ENCODE measurements at regions not wholly inside any gene's neighbourhood (a gene's known extent, or its start where the extent isn't known, plus 50 kb on each side); places are given as distances from the start of the nearest gene placed in this dataset.

- Mint-ChIP-seq H3K4me3 (no peak overlapping the region), H3K27me3 (ENCODE audit: low read depth) (no peaks in the 10 kb centered on the region), H3K36me3 (ENCODE audit: insufficient read depth) (no peaks in the 10 kb centered on the region), H3K4me1 (ENCODE audit: low read depth) (no peaks in the 10 kb centered on the region), H3K9me3 (peaks cover 18% of the 10 kb centered on the region)
- DNase-seq (no peak), ATAC-seq (no peak)
Measured at GRCh38 chr4:12172198-12172973, 743.7 kb upstream of the HS3ST1 start.

GRCh38 chr4:12170308-12170707, 741.6 kb upstream of the HS3ST1 start:
- DNase-seq (no peak), ATAC-seq (no peak)
- H3K36me3 Mint-ChIP-seq (ENCODE audit: insufficient read depth): no peaks in the 10 kb centered on the region
- H3K4me1 Mint-ChIP-seq (ENCODE audit: low read depth): no peaks in the 10 kb centered on the region
- H3K4me3 Mint-ChIP-seq: no peak overlapping the region
- H3K27me3 Mint-ChIP-seq (ENCODE audit: low read depth): no peaks in the 10 kb centered on the region
- H3K9me3 Mint-ChIP-seq: peaks cover 16% of the 10 kb centered on the region

DNA sequence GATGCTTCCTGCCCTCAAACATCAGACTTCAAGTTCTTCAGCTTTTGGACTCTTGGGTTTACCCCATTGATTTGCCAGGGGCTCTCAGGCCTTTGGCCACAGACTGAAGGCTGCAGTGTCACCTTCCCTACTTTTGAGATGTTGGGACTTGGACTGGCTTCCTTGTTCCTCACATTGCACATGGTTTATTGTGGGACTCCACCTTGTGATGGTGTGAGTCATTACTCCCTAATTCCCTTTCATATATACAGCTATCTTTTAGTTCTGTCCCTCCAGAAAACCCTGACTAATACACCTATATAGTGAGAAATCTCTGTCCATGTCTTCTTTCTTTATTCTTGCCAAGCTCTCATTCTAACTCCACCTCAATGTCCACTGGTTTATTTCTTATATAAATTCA, 736.9 kb upstream of the HS3ST1 start:
- ATAC-seq (no peak), DNase-seq (no peak)
- Mint-ChIP-seq H3K27me3 (ENCODE audit: low read depth) (no peaks in the 10 kb centered on the region), H3K4me3 (no peak overlapping the region), H3K9me3 (peaks cover 10% of the 10 kb centered on the region), H3K36me3 (ENCODE audit: insufficient read depth) (no peaks in the 10 kb centered on the region), H3K4me1 (ENCODE audit: low read depth) (no peaks in the 10 kb centered on the region)

DNA sequence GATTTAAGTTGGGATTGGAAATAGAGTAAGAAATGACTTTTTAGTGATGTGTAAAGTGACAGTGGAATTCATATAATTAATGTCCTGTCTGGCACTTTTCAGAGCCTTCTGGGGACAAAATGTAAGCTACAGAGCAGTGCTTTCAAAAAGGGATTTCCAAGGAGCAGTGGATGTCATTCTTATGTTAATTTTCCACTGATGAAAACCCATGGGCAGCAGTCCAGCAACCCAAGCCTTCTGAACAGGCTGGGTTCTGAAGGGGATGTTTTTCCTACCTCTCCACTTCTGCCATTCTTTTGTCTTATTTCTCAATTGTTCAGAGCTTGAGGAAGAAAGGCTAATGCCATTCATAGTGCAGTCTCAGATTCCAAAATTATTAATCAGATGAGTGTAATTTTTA, 717.6 kb upstream of the HS3ST1 start:
- H3K36me3 Mint-ChIP-seq (ENCODE audit: insufficient read depth): no peaks in the 10 kb centered on the region
- H3K4me3 Mint-ChIP-seq: no peak overlapping the region
- ATAC-seq (no peak), DNase-seq (no peak)
- no peaks in the 10 kb centered on the region for H3K27me3 Mint-ChIP-seq (ENCODE audit: low read depth)
- H3K9me3 Mint-ChIP-seq: peaks cover 19% of the 10 kb centered on the region
- no peaks in the 10 kb centered on the region for H3K4me1 Mint-ChIP-seq (ENCODE audit: low read depth)

GRCh38 chr4:12145768-12146167, 717.1 kb upstream of the HS3ST1 start:
- Mint-ChIP-seq H3K9me3 (peaks cover 14% of the 10 kb centered on the region), H3K4me3 (no peak overlapping the region), H3K36me3 (ENCODE audit: insufficient read depth) (no peaks in the 10 kb centered on the region), H3K27me3 (ENCODE audit: low read depth) (no peaks in the 10 kb centered on the region), H3K4me1 (ENCODE audit: low read depth) (no peaks in the 10 kb centered on the region)
- ATAC-seq (no peak), DNase-seq (no peak)

- ATAC-seq (no peak), DNase-seq (no peak)
- Mint-ChIP-seq H3K9me3 (peaks cover 11% of the 10 kb centered on the region), H3K27me3 (ENCODE audit: low read depth) (no peaks in the 10 kb centered on the region), H3K36me3 (ENCODE audit: insufficient read depth) (no peaks in the 10 kb centered on the region), H3K4me3 (no peak overlapping the region), H3K4me1 (ENCODE audit: low read depth) (no peaks in the 10 kb centered on the region)
Measured at GRCh38 chr4:12145106-12145505, 716.4 kb upstream of the HS3ST1 start.

- DNase-seq: no peak
- Mint-ChIP-seq H3K4me3 (no peak overlapping the region), H3K27me3 (ENCODE audit: low read depth) (no peaks in the 10 kb centered on the region), H3K4me1 (ENCODE audit: low read depth) (no peaks in the 10 kb centered on the region), H3K36me3 (ENCODE audit: insufficient read depth) (no peaks in the 10 kb centered on the region), H3K9me3 (peaks cover 6% of the 10 kb centered on the region)
- no peak for ATAC-seq
Measured at GRCh38 chr4:12144051-12144450, 715.4 kb upstream of the HS3ST1 start.

DNA sequence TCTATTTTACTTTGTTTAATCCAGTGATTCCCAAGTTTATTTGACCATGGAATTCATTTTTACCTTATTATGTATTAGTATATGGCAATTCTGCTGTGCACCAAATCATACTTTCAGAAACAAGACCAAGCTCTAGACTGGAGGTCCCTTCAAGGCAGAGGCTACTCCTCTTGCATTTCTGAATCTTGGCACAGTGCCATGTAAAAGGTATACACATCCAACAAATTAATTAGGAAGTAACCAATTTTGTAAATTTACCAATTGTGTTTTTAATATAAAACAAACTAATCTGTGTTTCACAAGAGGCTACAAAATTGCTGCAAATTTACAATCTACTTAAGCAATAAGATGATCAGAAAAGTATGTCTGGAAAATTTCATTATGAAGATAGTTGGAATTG, 712.2 kb upstream of the HS3ST1 start:
- Mint-ChIP-seq H3K4me1 (ENCODE audit: low read depth) (no peaks in the 10 kb centered on the region), H3K4me3 (no peak overlapping the region), H3K36me3 (ENCODE audit: insufficient read depth) (no peaks in the 10 kb centered on the region), H3K27me3 (ENCODE audit: low read depth) (no peaks in the 10 kb centered on the region), H3K9me3 (peaks cover 10% of the 10 kb centered on the region)
- DNase-seq (no peak), ATAC-seq (no peak)

DNA sequence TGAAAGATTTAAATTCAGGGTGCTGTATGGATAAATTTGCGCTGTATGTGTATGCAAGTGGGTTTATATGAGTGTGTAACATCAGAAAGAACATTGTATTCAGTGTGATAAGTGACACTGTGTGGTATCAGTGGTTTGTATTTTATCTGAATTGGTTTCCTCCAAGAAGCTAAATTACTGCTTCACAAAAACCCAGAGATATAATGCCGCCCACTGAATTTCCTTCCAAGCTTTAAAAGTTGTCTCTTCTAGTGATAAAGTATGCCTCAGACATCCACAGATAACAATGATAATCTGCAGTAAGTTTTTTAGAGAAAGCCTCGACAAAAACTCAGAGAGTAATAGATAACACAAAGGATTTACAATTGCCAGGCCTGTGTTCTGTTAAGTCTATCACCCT, 710.6 kb upstream of the HS3ST1 start:
- DNase-seq (no peak), ATAC-seq (no peak)
- peaks cover 12% of the 10 kb centered on the region for H3K9me3 Mint-ChIP-seq

GRCh38 chr4:12138488-12138887, 709.8 kb upstream of the HS3ST1 start:
- no peaks in the 10 kb centered on the region for H3K36me3 Mint-ChIP-seq (ENCODE audit: insufficient read depth)
- H3K27me3 Mint-ChIP-seq (ENCODE audit: low read depth): no peaks in the 10 kb centered on the region
- H3K4me3 Mint-ChIP-seq: no peak overlapping the region
- DNase-seq (no peak), ATAC-seq (no peak)
- H3K4me1 Mint-ChIP-seq (ENCODE audit: low read depth): no peaks in the 10 kb centered on the region
- peaks cover 17% of the 10 kb centered on the region for H3K9me3 Mint-ChIP-seq

More for the DNA sequence above, 710.6 kb upstream of the HS3ST1 start:
- H3K27me3 Mint-ChIP-seq (ENCODE audit: low read depth): no peaks in the 10 kb centered on the region
- no peaks in the 10 kb centered on the region for H3K4me1 Mint-ChIP-seq (ENCODE audit: low read depth)
- no peaks in the 10 kb centered on the region for H3K36me3 Mint-ChIP-seq (ENCODE audit: insufficient read depth)
- H3K4me3 Mint-ChIP-seq: no peak overlapping the region

- DNase-seq (no peak), ATAC-seq (no peak)
- no peaks in the 10 kb centered on the region for H3K27me3 Mint-ChIP-seq (ENCODE audit: low read depth)
- H3K4me3 Mint-ChIP-seq: no peak overlapping the region
- H3K9me3 Mint-ChIP-seq: peaks cover 24% of the 10 kb centered on the region
- no peaks in the 10 kb centered on the region for H3K36me3 Mint-ChIP-seq (ENCODE audit: insufficient read depth)
- no peaks in the 10 kb centered on the region for H3K4me1 Mint-ChIP-seq (ENCODE audit: low read depth)
Measured at GRCh38 chr4:12137575-12137974, 708.9 kb upstream of the HS3ST1 start.

DNA sequence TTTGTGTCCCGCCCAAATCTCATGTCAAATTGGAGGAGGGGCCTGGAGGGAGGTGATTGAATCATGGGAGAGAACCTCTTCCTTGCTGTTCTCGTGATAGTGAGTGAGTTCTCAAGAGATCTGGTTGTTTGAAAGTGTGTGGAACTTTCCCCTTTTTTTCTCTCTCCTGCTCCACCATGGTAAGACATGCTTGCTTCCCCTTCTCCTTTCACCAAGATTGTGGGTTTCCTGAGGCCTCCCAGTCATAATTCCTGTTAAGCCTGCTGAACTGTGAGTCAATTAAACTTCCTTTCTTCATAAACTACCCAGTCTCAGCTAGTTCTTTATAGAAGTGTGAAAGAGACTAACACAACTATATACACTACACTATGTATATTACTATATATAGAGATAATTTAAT, 697.8 kb upstream of the HS3ST1 start:
- DNase-seq (no peak), ATAC-seq (no peak)
- no peaks in the 10 kb centered on the region for H3K27me3 Mint-ChIP-seq (ENCODE audit: low read depth)
- no peaks in the 10 kb centered on the region for H3K36me3 Mint-ChIP-seq (ENCODE audit: insufficient read depth)
- H3K4me1 Mint-ChIP-seq (ENCODE audit: low read depth): no peaks in the 10 kb centered on the region
- no peak overlapping the region for H3K4me3 Mint-ChIP-seq
- H3K9me3 Mint-ChIP-seq: peaks cover 10% of the 10 kb centered on the region

GRCh38 chr4:12124138-12124537, 695.4 kb upstream of the HS3ST1 start:
- Mint-ChIP-seq H3K4me1 (ENCODE audit: low read depth) (no peaks in the 10 kb centered on the region), H3K27me3 (ENCODE audit: low read depth) (no peaks in the 10 kb centered on the region), H3K9me3 (no peaks in the 10 kb centered on the region), H3K36me3 (ENCODE audit: insufficient read depth) (no peaks in the 10 kb centered on the region), H3K4me3 (no peak overlapping the region)
- no peak for DNase-seq
- no peak for ATAC-seq

DNA sequence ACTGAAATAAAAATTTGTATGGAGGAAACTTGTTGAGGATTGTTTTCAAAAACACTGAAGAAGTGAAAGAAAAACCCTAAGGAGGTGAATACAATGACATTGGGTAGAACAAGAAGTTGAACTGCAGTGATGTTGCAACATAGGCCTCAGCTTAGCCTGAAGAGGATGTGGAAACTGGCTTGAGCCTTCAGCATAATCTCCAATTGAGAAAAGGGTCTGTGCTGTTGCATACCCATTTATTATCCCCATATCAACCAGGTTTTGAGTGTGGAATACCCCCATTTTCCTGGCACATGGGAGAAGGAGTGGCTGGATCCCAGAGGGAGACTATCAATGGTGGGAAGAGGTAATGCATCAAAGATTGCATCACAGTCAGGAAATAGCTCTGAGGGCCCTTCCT, 695.0 kb upstream of the HS3ST1 start:
- no peaks in the 10 kb centered on the region for H3K36me3 Mint-ChIP-seq (ENCODE audit: insufficient read depth)
- no peaks in the 10 kb centered on the region for H3K4me1 Mint-ChIP-seq (ENCODE audit: low read depth)
- H3K27me3 Mint-ChIP-seq (ENCODE audit: low read depth): no peaks in the 10 kb centered on the region
- DNase-seq: no peak
- H3K4me3 Mint-ChIP-seq: no peak overlapping the region
- no peaks in the 10 kb centered on the region for H3K9me3 Mint-ChIP-seq
- ATAC-seq: no peak

GRCh38 chr4:12122316-12122715, 693.6 kb upstream of the HS3ST1 start:
- Mint-ChIP-seq H3K36me3 (ENCODE audit: insufficient read depth) (no peaks in the 10 kb centered on the region), H3K27me3 (ENCODE audit: low read depth) (no peaks in the 10 kb centered on the region), H3K4me3 (no peak overlapping the region), H3K9me3 (no peaks in the 10 kb centered on the region), H3K4me1 (ENCODE audit: low read depth) (no peaks in the 10 kb centered on the region)
- DNase-seq (no peak), ATAC-seq (no peak)
